DND-41 (cell line): ENCODE measurements at regions not wholly inside any gene's neighbourhood (a gene's known extent, or its start where the extent isn't known, plus 50 kb on each side); places are given as distances from the start of the nearest gene placed in this dataset.
"Not testable (repeated sequence)": the region's sequence is repeated elsewhere in the genome, so short reads cannot be mapped to it uniquely, and the experiment has no call there.

Experiments used
- ATAC-seq: fragments of 200-7000 bp; cut with Tn5 transposase; 3 replicates; pipeline ENCODE4 v1.9.1; 2021; ENCODE audit warnings: low read depth; ENCODE audit not compliant: insufficient read depth
- DNase-seq: peaks from one replicate; pipeline ENCODE4 v3.0.0-alpha.2; 2020
- H2AFZ ChIP-seq: 2 replicates; pipeline ENCODE4 v1.6.0; 2012; ENCODE audit warnings: low read depth, low read length
- H3K27ac ChIP-seq: 2 replicates; pipeline ENCODE4 v1.5.1; 2012; ENCODE audit warnings: low read length, inconsistent platforms
- H3K27me3 ChIP-seq: fragments of 200-600 bp; sonication (generic); 2 replicates; pipeline ENCODE4 v1.6.0; 2012; ENCODE audit warnings: low read length, mild to moderate bottlenecking, inconsistent platforms; ENCODE audit not compliant: insufficient read depth, poor library complexity
- H3K36me3 ChIP-seq: 2 replicates; pipeline ENCODE4 v1.5.1; 2012; ENCODE audit warnings: low read length, inconsistent platforms; ENCODE audit not compliant: insufficient read depth
- H3K4me1 ChIP-seq: 2 replicates; pipeline ENCODE4 v1.5.1; 2012; ENCODE audit warnings: mild to moderate bottlenecking, low read length; ENCODE audit not compliant: insufficient read depth
- H3K4me2 ChIP-seq: 2 replicates; pipeline ENCODE4 v1.6.0; 2012; ENCODE audit warnings: mild to moderate bottlenecking, moderate library complexity, low read length, inconsistent platforms; ENCODE audit not compliant: insufficient read depth
- H3K4me3 ChIP-seq, 2 experiments: fragments of 200-600 bp in 1 of 2; shearing (Covaris generic) in 1 of 2; 2 replicates each; pipeline ENCODE4 v1.5.1; 2012 to 2016; ENCODE audit warnings: inconsistent platforms in 2 of 2, low read length in 2 of 2, mild to moderate bottlenecking in 2 of 2, low read depth in 1 of 2, moderate library complexity in 1 of 2
- H3K79me2 ChIP-seq: 2 replicates; pipeline ENCODE4 v1.6.0; 2012; ENCODE audit warnings: low read length, inconsistent platforms; ENCODE audit not compliant: insufficient read depth
- H3K9ac ChIP-seq: 2 replicates; pipeline ENCODE4 v1.6.0; 2012; ENCODE audit warnings: low read depth, mild to moderate bottlenecking, inconsistent platforms, low read length, moderate library complexity
- H3K9me3 ChIP-seq: 2 replicates; pipeline ENCODE4 v1.5.1; 2012; ENCODE audit warnings: low read length, moderate library complexity, mild to moderate bottlenecking, inconsistent platforms; ENCODE audit not compliant: insufficient read depth, severe bottlenecking
- H4K20me1 ChIP-seq: 2 replicates; pipeline ENCODE4 v1.6.0; 2012; ENCODE audit warnings: low read length; ENCODE audit not compliant: insufficient read depth
- EZH2 ChIP-seq: IDR thresholded peaks from 3 replicates; pipeline ENCODE4 v1.6.1; 2012; ENCODE audit warnings: borderline replicate concordance, low read depth, mild to moderate bottlenecking, moderate library complexity, low read length, inconsistent platforms; ENCODE audit not compliant: severe bottlenecking
- TF ChIP-seq, protein P1 (sequence below): IDR thresholded peaks from 2 replicates; pipeline ENCODE4 v1.5.1; 2012; ENCODE audit warnings: borderline replicate concordance, low read length, moderate library complexity, mild to moderate bottlenecking; ENCODE audit not compliant: poor library complexity, severe bottlenecking; ENCODE audit errors: extremely low read depth

DNA sequence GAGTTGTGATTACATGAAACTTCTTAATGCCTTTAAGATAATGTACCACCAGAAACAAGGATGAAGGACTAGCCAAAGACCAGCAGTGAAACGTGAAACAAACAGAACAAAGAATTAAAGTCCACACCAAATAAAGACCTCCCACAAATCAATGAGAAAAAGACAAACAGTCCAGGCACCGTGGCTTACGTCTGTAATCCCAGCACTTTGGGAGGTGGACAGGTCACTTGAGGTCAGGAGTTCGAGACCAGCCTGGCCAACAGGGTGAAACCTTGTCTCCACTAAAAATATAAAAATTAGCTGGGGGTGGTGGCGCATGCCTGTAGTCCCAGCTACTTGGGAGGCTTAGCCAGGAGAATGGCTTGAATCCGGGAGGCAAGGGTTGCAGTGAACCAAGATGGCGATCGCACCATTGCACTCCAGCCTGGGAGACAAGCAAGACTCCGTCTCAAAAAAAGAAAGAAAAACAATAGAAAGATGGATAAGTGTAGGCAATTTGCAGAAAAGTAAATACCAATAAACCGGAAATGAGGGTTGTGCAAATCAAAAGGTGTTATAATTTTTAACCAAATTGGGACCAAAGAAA lies 167.8 kb upstream of the GRK3 start:
- DNase-seq (no peak), ATAC-seq (no peak)
- no peaks in the 10 kb centered on the region for H3K36me3 ChIP-seq
- H3K27ac ChIP-seq = no peak overlapping the region
- no peaks in the 10 kb centered on the region for H3K27me3 ChIP-seq
- peaks cover 86% of the 10 kb centered on the region for H3K79me2 ChIP-seq
- TF ChIP-seq, protein P1, sequence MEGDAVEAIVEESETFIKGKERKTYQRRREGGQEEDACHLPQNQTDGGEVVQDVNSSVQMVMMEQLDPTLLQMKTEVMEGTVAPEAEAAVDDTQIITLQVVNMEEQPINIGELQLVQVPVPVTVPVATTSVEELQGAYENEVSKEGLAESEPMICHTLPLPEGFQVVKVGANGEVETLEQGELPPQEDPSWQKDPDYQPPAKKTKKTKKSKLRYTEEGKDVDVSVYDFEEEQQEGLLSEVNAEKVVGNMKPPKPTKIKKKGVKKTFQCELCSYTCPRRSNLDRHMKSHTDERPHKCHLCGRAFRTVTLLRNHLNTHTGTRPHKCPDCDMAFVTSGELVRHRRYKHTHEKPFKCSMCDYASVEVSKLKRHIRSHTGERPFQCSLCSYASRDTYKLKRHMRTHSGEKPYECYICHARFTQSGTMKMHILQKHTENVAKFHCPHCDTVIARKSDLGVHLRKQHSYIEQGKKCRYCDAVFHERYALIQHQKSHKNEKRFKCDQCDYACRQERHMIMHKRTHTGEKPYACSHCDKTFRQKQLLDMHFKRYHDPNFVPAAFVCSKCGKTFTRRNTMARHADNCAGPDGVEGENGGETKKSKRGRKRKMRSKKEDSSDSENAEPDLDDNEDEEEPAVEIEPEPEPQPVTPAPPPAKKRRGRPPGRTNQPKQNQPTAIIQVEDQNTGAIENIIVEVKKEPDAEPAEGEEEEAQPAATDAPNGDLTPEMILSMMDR = no peak
- TF ChIP-seq EZH2 = no peak
- H3K4me2 ChIP-seq = no peak overlapping the region
- H2AFZ ChIP-seq = no peak overlapping the region
- H3K4me3 ChIP-seq = no peak overlapping the region
- peaks cover 79% of the 10 kb centered on the region for H4K20me1 ChIP-seq
- peaks cover 15% of the 10 kb centered on the region; the same call in 1 of the 2 replicates for H3K4me1 ChIP-seq
- H3K9ac ChIP-seq = no peak overlapping the region
- H3K9me3 ChIP-seq = no peaks in the 10 kb centered on the region

DNA sequence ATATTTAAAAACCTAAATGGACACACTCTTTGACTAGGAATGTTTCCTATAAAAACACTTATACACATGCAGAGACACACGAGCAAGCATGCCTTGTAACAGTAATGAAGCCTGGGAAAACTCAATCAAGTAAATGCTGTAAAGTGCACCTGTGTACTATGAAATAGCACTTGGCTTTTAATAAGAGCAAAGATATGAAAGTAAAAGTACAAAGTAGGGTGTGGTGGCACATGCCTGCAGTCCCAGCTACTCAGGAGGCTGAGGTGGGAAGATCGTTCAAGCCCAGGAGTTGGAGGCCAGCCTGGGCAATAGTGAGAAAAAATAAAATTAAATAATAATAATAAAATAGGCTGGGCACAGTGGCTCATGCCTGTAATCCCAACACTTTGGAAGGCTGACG lies 166.9 kb upstream of the GRK3 start:
- peaks cover 18% of the 10 kb centered on the region for H3K4me1 ChIP-seq
- H3K9me3 ChIP-seq = no peaks in the 10 kb centered on the region
- ATAC-seq (no peak), DNase-seq (no peak)
- no peak overlapping the region for H3K27ac ChIP-seq
- H3K27me3 ChIP-seq = no peaks in the 10 kb centered on the region
- H3K79me2 ChIP-seq = peaks cover 86% of the 10 kb centered on the region
- H3K9ac ChIP-seq = no peak overlapping the region
- TF ChIP-seq, protein P1 = no peak
- no peak for TF ChIP-seq EZH2
- H3K4me3 ChIP-seq = no peak overlapping the region
- H3K4me2 ChIP-seq = no peak overlapping the region
- H2AFZ ChIP-seq = no peak overlapping the region
- H3K36me3 ChIP-seq = no peaks in the 10 kb centered on the region
- H4K20me1 ChIP-seq = peaks cover 78% of the 10 kb centered on the region

DNA sequence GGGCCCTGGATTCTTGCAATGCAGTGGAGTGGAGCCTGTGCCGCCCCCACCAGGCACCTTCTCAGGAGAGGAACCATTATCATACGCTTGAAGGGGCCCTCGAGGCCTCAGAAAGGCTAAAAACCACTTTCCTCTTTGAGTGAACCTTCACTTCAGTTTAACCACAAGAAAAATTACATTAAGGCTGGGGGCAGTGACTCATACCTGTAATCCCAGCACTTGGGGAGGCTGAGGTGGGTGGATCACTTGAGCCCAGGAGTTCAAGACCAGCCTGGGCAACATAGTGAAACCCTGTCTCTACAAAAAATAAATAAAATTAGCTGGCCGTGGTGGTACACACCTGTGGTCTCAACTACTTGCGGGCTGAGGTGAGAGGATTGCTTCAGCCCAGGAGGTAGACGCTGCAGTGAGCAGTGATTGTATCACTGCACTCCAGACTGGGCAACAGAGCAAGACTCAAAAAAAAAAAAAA lies 165.8 kb upstream of the GRK3 start:
- H3K4me2 ChIP-seq = not testable (repeated sequence)

DNA sequence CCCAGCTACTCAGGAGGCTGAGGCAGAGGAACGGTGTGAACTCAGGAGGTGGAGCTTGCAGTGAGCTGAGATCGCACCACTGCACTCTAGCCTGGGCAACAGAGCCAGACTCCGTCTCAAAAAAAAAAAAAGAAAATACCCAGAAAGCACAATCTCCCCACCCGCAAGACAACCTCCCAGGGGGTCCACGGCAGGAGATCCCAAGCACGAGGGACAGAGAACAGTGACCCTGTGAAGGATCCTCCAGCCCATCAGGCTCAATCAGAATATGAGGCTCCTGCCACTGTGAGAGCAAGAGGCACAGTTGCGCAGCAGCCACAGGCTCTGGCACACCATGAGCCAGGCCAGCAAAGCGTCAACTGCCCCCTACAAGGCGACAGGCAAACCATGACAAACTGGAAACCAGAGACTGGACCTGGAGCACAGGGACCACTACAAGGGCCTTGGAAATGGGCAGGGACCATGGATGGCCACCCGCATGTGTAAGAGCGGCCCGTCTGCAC lies 164.8 kb upstream of the GRK3 start:
- H3K4me2 ChIP-seq = no peak overlapping the region
- TF ChIP-seq EZH2 = no peak
- TF ChIP-seq, protein P1 = no peak
- ATAC-seq (no peak), DNase-seq (no peak)
- no peak overlapping the region for H3K9ac ChIP-seq
- no peak overlapping the region for H3K27ac ChIP-seq
- no peak overlapping the region for H2AFZ ChIP-seq
- H3K4me1 ChIP-seq = peaks cover 38% of the 10 kb centered on the region
- H3K4me3 ChIP-seq = no peak overlapping the region
- no peaks in the 10 kb centered on the region for H3K27me3 ChIP-seq
- peaks cover 78% of the 10 kb centered on the region for H4K20me1 ChIP-seq
- H3K9me3 ChIP-seq = no peaks in the 10 kb centered on the region
- H3K36me3 ChIP-seq = no peaks in the 10 kb centered on the region
- peaks cover 86% of the 10 kb centered on the region for H3K79me2 ChIP-seq

More for the DNA sequence above, 165.8 kb upstream of the GRK3 start:
- H3K36me3 ChIP-seq, H3K27me3 ChIP-seq, H2AFZ ChIP-seq, H3K9ac ChIP-seq, H3K4me3 ChIP-seq, H3K9me3 ChIP-seq, H3K27ac ChIP-seq: not testable (repeated sequence)
- Histone ChIP-seq H4K20me1 (peaks cover 77% of the 10 kb centered on the region), H3K79me2 (peaks cover 86% of the 10 kb centered on the region), H3K4me1 (peaks cover 28% of the 10 kb centered on the region)
- DNase-seq (peak; percentile 41), ATAC-seq (peak; percentile 75)
